OCI-LY3 (cell line): ENCODE measurements at regions not wholly inside any gene's neighbourhood (a gene's known extent, or its start where the extent isn't known, plus 50 kb on each side); places are given as distances from the start of the nearest gene placed in this dataset.

ENCODE experiments used
- H2AFZ ChIP-seq: fragments of 200-600, 300-600 bp; shearing (Covaris generic); 2 replicates; pipeline ENCODE4 v1.6.0; 2014; ENCODE audit warnings: antibody characterized with exemption, low read depth, low read length
- H3K27ac ChIP-seq: fragments of 200-600, 300-600 bp; sonication (generic); 2 replicates; pipeline ENCODE4 v1.5.1; 2014; ENCODE audit warnings: mild to moderate bottlenecking, low read length, moderate library complexity, mixed read lengths
- H3K27me3 ChIP-seq: fragments of 200-600, 300-600 bp; sonication (generic); 2 replicates; pipeline ENCODE4 v1.6.1; 2014; ENCODE audit warnings: low read depth, low read length, mixed read lengths
- H3K36me3 ChIP-seq: fragments of 200-600, 300-600 bp; sonication (generic); replicated peaks from 2 replicates; pipeline ENCODE3; 2014; ENCODE audit warnings: low read depth, low read length, mixed read lengths
- H3K4me1 ChIP-seq: fragments of 300-600, 200-600 bp; sonication (generic); 2 replicates; pipeline ENCODE4 v1.6.1; 2014; ENCODE audit warnings: low read length, mixed read lengths
- H3K4me2 ChIP-seq: fragments of 200-600, 300-600 bp; sonication (generic); 2 replicates; pipeline ENCODE4 v1.6.1; 2014; ENCODE audit warnings: low read length, mixed read lengths
- H3K4me3 ChIP-seq: fragments of 300-600, 200-600 bp; sonication (generic); 2 replicates; pipeline ENCODE4 v1.5.1; 2014; ENCODE audit warnings: antibody characterized with exemption, mild to moderate bottlenecking, low read length, moderate library complexity
- H3K79me2 ChIP-seq: fragments of 300-600, 200-600 bp; shearing (Covaris generic); 2 replicates; pipeline ENCODE4 v1.6.1; 2014; ENCODE audit warnings: mild to moderate bottlenecking, low read length, mixed read lengths
- H3K9ac ChIP-seq: fragments of 300-600, 200-600 bp; shearing (Covaris generic); 2 replicates; pipeline ENCODE4 v1.6.0; 2014; ENCODE audit warnings: mild to moderate bottlenecking, low read length, moderate library complexity
- H3K9me3 ChIP-seq: fragments of 200-600, 300-600 bp; shearing (Covaris generic); 2 replicates; pipeline ENCODE4 v1.6.1; 2014; ENCODE audit warnings: low read length, mixed read lengths; ENCODE audit not compliant: insufficient read depth
- H4K20me1 ChIP-seq: fragments of 200-600, 300-600 bp; sonication (generic); 2 replicates; pipeline ENCODE4 v1.6.1; 2016; ENCODE audit warnings: low read length, mixed read lengths; ENCODE audit not compliant: insufficient read depth
- CTCF ChIP-seq: fragments of 200-600, 300-600 bp; sonication (generic); IDR thresholded peaks from 2 replicates; pipeline ENCODE4 v1.5.1; 2014; ENCODE audit warnings: antibody characterized with exemption, low read length, low read depth
- EZH2phosphoT487 ChIP-seq: fragments of 200-600 bp; shearing (Covaris generic); IDR thresholded peaks from 2 replicates; pipeline ENCODE4 v1.6.1; 2018; ENCODE audit warnings: antibody characterized with exemption, mixed run types, low read depth

GRCh38 chr10:117924820-117925219 lies 121.9 kb downstream of the RAB11FIP2 start:
- Histone ChIP-seq H4K20me1 (no peaks in the 10 kb centered on the region), H3K9ac (no peak overlapping the region), H3K36me3 (no peaks in the 10 kb centered on the region), H3K4me3 (no peak overlapping the region), H3K27me3 (no peaks in the 10 kb centered on the region), H2AFZ (no peak overlapping the region), H3K79me2 (no peaks in the 10 kb centered on the region), H3K4me1 (no peaks in the 10 kb centered on the region), H3K27ac (no peak overlapping the region), H3K9me3 (no peaks in the 10 kb centered on the region), H3K4me2 (no peak overlapping the region)
- TF ChIP-seq CTCF = no peak
- no peak for TF ChIP-seq EZH2phosphoT487

GRCh38 chr10:117925369-117925768 lies 121.4 kb downstream of the RAB11FIP2 start:
- no peak overlapping the region for H3K9ac ChIP-seq
- no peaks in the 10 kb centered on the region for H4K20me1 ChIP-seq
- H3K36me3 ChIP-seq = no peaks in the 10 kb centered on the region
- no peak for TF ChIP-seq CTCF
- no peak for TF ChIP-seq EZH2phosphoT487
- H3K4me1 ChIP-seq = no peaks in the 10 kb centered on the region
- H2AFZ ChIP-seq = no peak overlapping the region
- H3K4me2 ChIP-seq = no peak overlapping the region
- no peak overlapping the region for H3K4me3 ChIP-seq
- H3K27ac ChIP-seq = no peak overlapping the region
- no peaks in the 10 kb centered on the region for H3K27me3 ChIP-seq
- H3K79me2 ChIP-seq = no peaks in the 10 kb centered on the region
- H3K9me3 ChIP-seq = no peaks in the 10 kb centered on the region

- H3K36me3 ChIP-seq = no peaks in the 10 kb centered on the region
- no peak overlapping the region for H3K4me3 ChIP-seq
- no peak overlapping the region for H3K4me2 ChIP-seq
- H4K20me1 ChIP-seq = no peaks in the 10 kb centered on the region
- H3K79me2 ChIP-seq = no peaks in the 10 kb centered on the region
- H3K27me3 ChIP-seq = no peaks in the 10 kb centered on the region
- no peaks in the 10 kb centered on the region for H3K9me3 ChIP-seq
- H3K4me1 ChIP-seq = no peaks in the 10 kb centered on the region
- no peak overlapping the region for H3K9ac ChIP-seq
- TF ChIP-seq CTCF = no peak
- no peak for TF ChIP-seq EZH2phosphoT487
- no peak overlapping the region for H3K27ac ChIP-seq
- H2AFZ ChIP-seq = no peak overlapping the region
Observed at GRCh38 chr10:117926491-117926890, 120.2 kb downstream of the RAB11FIP2 start.

- H3K4me3 ChIP-seq = no peak overlapping the region
- TF ChIP-seq EZH2phosphoT487 (no peak), CTCF (no peak)
- H2AFZ ChIP-seq = no peak overlapping the region
- H3K9me3 ChIP-seq = no peaks in the 10 kb centered on the region
- H3K27ac ChIP-seq = no peak overlapping the region
- no peaks in the 10 kb centered on the region for H3K79me2 ChIP-seq
- H3K36me3 ChIP-seq = no peaks in the 10 kb centered on the region
- H3K4me1 ChIP-seq = no peaks in the 10 kb centered on the region
- no peak overlapping the region for H3K4me2 ChIP-seq
- no peaks in the 10 kb centered on the region for H3K27me3 ChIP-seq
- no peak overlapping the region for H3K9ac ChIP-seq
- H4K20me1 ChIP-seq = no peaks in the 10 kb centered on the region
Observed at GRCh38 chr10:117927332-117927731, 119.4 kb downstream of the RAB11FIP2 start.
